GM12892 (cell line): ENCODE measurements at regions not wholly inside any gene's neighbourhood (a gene's known extent, or its start where the extent isn't known, plus 50 kb on each side); places are given as distances from the start of the nearest gene placed in this dataset.

Source experiments
- POLR2A ChIP-seq: IDR thresholded peaks from 2 replicates; pipeline ENCODE4 v1.6.1; 2011; ENCODE audit warnings: low read depth, low read length, control low read depth
- POLR2AphosphoS5 ChIP-seq: IDR thresholded peaks from 2 replicates; pipeline ENCODE4 v1.6.1; 2011; ENCODE audit warnings: low read depth, low read length, control low read depth
- TAF1 ChIP-seq: IDR thresholded peaks from 2 replicates; pipeline ENCODE4 v1.6.1; 2011; ENCODE audit warnings: low read depth, mild to moderate bottlenecking, control low read depth, low read length, borderline replicate concordance

DNA sequence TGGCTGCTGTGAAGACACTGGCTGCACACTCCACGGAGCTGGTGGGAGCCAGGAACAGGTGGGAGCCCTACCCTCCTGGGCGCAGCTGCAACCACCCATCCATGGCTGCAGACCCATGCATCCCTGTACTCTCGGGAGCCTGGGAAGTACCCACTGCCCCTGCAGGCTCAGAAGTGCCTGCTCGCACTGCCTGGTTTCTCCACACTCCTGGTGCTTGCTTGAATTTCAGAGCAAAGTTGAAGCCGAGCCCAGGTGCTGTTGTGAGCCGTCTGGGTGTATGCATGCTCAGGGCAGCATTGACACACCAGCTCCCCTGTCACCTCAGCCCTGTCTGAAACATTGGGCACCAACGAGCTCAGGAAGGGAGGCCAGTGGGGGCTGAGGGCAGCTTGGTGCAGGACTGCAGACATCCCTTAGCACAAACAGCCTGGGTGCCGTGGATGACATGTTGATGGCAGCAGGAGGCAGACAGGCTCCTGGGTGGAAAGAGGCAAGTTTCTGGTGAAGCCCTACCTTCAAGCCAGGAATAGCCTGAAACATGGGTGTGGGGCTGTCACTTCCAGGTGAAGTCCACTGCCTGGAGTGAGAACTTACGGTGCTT, 585.9 kb downstream of the PCDH18 start:
- TF ChIP-seq POLR2A (no peak), POLR2AphosphoS5 (no peak), TAF1 (no peak)
